ENCODE measurements at regions not wholly inside any gene's neighbourhood (a gene's known extent, or its start where the extent isn't known, plus 50 kb on each side); places are given as distances from the start of the nearest gene placed in this dataset.

DNA sequence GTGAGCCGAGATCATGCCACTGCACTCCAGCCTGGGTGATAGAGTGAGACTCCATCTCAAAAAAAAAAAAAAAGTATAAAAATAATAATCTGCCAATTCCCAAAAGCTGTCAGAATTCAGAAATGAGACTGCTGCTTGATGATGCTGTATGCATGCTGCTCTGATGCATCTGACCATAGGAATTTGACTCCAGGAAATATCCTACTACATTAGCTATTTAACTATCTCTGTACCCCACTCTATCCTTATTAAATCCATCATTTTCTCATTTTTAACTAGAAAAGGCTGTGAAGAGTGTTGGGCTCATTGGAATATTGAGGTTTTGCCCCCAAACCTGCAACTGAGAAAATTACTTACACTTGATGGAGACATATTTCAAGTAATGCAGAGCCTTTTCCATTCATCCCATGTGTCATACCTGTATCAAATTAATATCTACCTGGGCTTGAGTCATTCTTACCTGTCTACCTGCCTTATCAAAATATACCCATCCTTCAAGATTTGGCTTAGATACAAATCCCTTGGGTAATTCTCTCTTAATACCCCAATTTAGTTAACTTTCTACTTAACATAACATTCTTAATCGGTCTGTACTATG is 135.2 kb upstream of the PREP start:
- H3K36me3 Mint-ChIP-seq, result no peaks in the 10 kb centered on the region
- Histone ChIP-seq H2AFZ (replicated peaks) (no peak overlapping the region), H3K4me2 (no peak overlapping the region), H3K79me2 (ENCODE audit: low read depth) (no peaks in the 10 kb centered on the region), H3K9ac (no peak overlapping the region), H3F3A (ENCODE audit: low read depth) (no peaks in the 10 kb centered on the region), H3K4me3 (no peak overlapping the region), H3K27me3 (no peaks in the 10 kb centered on the region), H3K4me1 (peaks cover 8% of the 10 kb centered on the region), H4K20me1 (ENCODE audit: low read depth) (no peaks in the 10 kb centered on the region), H3K9me3 (ENCODE audit: low read depth) (no peaks in the 10 kb centered on the region), H3K36me3 (no peaks in the 10 kb centered on the region), H3K27ac (no peak overlapping the region)
- no peak overlapping the region for H3K27ac Mint-ChIP-seq
- H3K27me3 Mint-ChIP-seq (ENCODE audit: insufficient read depth, low read depth), result peaks cover 2% of the 10 kb centered on the region
- TF ChIP-seq, protein P1, sequence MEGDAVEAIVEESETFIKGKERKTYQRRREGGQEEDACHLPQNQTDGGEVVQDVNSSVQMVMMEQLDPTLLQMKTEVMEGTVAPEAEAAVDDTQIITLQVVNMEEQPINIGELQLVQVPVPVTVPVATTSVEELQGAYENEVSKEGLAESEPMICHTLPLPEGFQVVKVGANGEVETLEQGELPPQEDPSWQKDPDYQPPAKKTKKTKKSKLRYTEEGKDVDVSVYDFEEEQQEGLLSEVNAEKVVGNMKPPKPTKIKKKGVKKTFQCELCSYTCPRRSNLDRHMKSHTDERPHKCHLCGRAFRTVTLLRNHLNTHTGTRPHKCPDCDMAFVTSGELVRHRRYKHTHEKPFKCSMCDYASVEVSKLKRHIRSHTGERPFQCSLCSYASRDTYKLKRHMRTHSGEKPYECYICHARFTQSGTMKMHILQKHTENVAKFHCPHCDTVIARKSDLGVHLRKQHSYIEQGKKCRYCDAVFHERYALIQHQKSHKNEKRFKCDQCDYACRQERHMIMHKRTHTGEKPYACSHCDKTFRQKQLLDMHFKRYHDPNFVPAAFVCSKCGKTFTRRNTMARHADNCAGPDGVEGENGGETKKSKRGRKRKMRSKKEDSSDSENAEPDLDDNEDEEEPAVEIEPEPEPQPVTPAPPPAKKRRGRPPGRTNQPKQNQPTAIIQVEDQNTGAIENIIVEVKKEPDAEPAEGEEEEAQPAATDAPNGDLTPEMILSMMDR (IDR thresholded peaks at IDR 0.05), result no peak
- TF ChIP-seq EZH2 (IDR thresholded peaks at IDR 0.05) (no peak), EZH2phosphoT487 (IDR thresholded peaks at IDR 0.05) (no peak)
- no peak for DNase-seq (ENCODE audit: low spot score)
- H3K4me1 Mint-ChIP-seq, result peaks cover 7% of the 10 kb centered on the region
- no peak overlapping the region for H3K4me3 Mint-ChIP-seq
- H3K9me3 Mint-ChIP-seq, result no peaks in the 10 kb centered on the region

- H3K4me1 Mint-ChIP-seq, result peaks cover 7% of the 10 kb centered on the region
- peak overlapping the region; percentile 54 for H3K27ac Mint-ChIP-seq
- TF ChIP-seq EZH2 (IDR thresholded peaks at IDR 0.05), result no peak
- TF ChIP-seq, protein P1 (IDR thresholded peaks at IDR 0.05), result no peak
- TF ChIP-seq EZH2phosphoT487 (IDR thresholded peaks at IDR 0.05), result no peak
- Histone ChIP-seq H3K4me3 (no peak overlapping the region), H3K36me3 (no peaks in the 10 kb centered on the region), H2AFZ (replicated peaks) (no peak overlapping the region), H3K27me3 (no peaks in the 10 kb centered on the region), H4K20me1 (ENCODE audit: low read depth) (no peaks in the 10 kb centered on the region), H3K27ac (no peak overlapping the region), H3K4me1 (peaks cover 8% of the 10 kb centered on the region), H3F3A (ENCODE audit: low read depth) (no peaks in the 10 kb centered on the region), H3K9ac (no peak overlapping the region), H3K4me2 (no peak overlapping the region), H3K9me3 (ENCODE audit: low read depth) (no peaks in the 10 kb centered on the region), H3K79me2 (ENCODE audit: low read depth) (no peaks in the 10 kb centered on the region)
- H3K9me3 Mint-ChIP-seq, result no peaks in the 10 kb centered on the region
- DNase-seq (ENCODE audit: low spot score), result peak; percentile 35
- H3K4me3 Mint-ChIP-seq, result no peak overlapping the region
- H3K36me3 Mint-ChIP-seq, result no peaks in the 10 kb centered on the region
- peaks cover 2% of the 10 kb centered on the region for H3K27me3 Mint-ChIP-seq (ENCODE audit: insufficient read depth, low read depth)
Observed at GRCh38 chr6:105536961-105537360, 134.1 kb upstream of the PREP start.

- H3K36me3 Mint-ChIP-seq, result no peaks in the 10 kb centered on the region
- Histone ChIP-seq H4K20me1 (ENCODE audit: low read depth) (no peaks in the 10 kb centered on the region), H3K9me3 (ENCODE audit: low read depth) (no peaks in the 10 kb centered on the region), H3K4me2 (no peak overlapping the region), H2AFZ (replicated peaks) (no peak overlapping the region), H3F3A (ENCODE audit: low read depth) (no peaks in the 10 kb centered on the region), H3K4me1 (peaks cover 8% of the 10 kb centered on the region), H3K27me3 (no peaks in the 10 kb centered on the region), H3K4me3 (no peak overlapping the region), H3K9ac (no peak overlapping the region), H3K27ac (no peak overlapping the region), H3K36me3 (no peaks in the 10 kb centered on the region), H3K79me2 (ENCODE audit: low read depth) (no peaks in the 10 kb centered on the region)
- TF ChIP-seq, protein P1 (IDR thresholded peaks at IDR 0.05), result no peak
- TF ChIP-seq EZH2phosphoT487 (IDR thresholded peaks at IDR 0.05) (no peak), EZH2 (IDR thresholded peaks at IDR 0.05) (no peak)
- no peak for DNase-seq (ENCODE audit: low spot score)
- peaks cover 2% of the 10 kb centered on the region for H3K27me3 Mint-ChIP-seq (ENCODE audit: insufficient read depth, low read depth)
- peaks cover 7% of the 10 kb centered on the region for H3K4me1 Mint-ChIP-seq
- H3K27ac Mint-ChIP-seq, result no peak overlapping the region
- H3K9me3 Mint-ChIP-seq, result no peaks in the 10 kb centered on the region
- no peak overlapping the region for H3K4me3 Mint-ChIP-seq
Observed at GRCh38 chr6:105533301-105533700, 130.4 kb upstream of the PREP start.

Data from neural progenitor cell (in vitro differentiated cells).